Endothelial cell (in vitro differentiated cells): ENCODE measurements at regions not wholly inside any gene's neighbourhood (a gene's known extent, or its start where the extent isn't known, plus 50 kb on each side); places are given as distances from the start of the nearest gene placed in this dataset.

ENCODE experiments used
- DNase-seq: peaks from one replicate; pipeline ENCODE4 v3.0.0; 2021; ENCODE audit warnings: low spot score
- H3K27ac Mint-ChIP-seq: one replicate; pipeline ENCODE4 v1.8.0; 2021; ENCODE audit warnings: mixed read lengths, inconsistent platforms; ENCODE audit not compliant: unreplicated experiment
- H3K27me3 Mint-ChIP-seq: one replicate; pipeline ENCODE4 v1.8.0; 2021; ENCODE audit warnings: mild to moderate bottlenecking, moderate library complexity, mixed read lengths, inconsistent platforms; ENCODE audit not compliant: unreplicated experiment
- H3K36me3 Mint-ChIP-seq: one replicate; pipeline ENCODE4 v1.8.0; 2021; ENCODE audit warnings: mild to moderate bottlenecking, low read depth, mixed read lengths, inconsistent platforms; ENCODE audit not compliant: unreplicated experiment
- H3K4me1 Mint-ChIP-seq: one replicate; pipeline ENCODE4 v1.8.0; 2021; ENCODE audit warnings: mild to moderate bottlenecking, mixed read lengths, inconsistent platforms; ENCODE audit not compliant: unreplicated experiment
- H3K4me3 Mint-ChIP-seq: one replicate; pipeline ENCODE4 v1.8.0; 2021; ENCODE audit warnings: mild to moderate bottlenecking, mixed read lengths, inconsistent platforms; ENCODE audit not compliant: unreplicated experiment
- H3K9me3 Mint-ChIP-seq: one replicate; pipeline ENCODE4 v1.8.0; 2021; ENCODE audit warnings: mixed read lengths, inconsistent platforms; ENCODE audit not compliant: unreplicated experiment
- CTCF ChIP-seq: fragments of 200-600 bp; sonication (generic); IDR thresholded peaks from one replicate; pipeline ENCODE4 v1.5.0; 2021; ENCODE audit warnings: antibody characterized with exemption; ENCODE audit not compliant: unreplicated experiment

GRCh38 chr3:68290333-68290732 lies 635.9 kb upstream of the SUCLG2 start:
- no peaks in the 10 kb centered on the region for H3K27me3 Mint-ChIP-seq
- no peaks in the 10 kb centered on the region for H3K9me3 Mint-ChIP-seq
- DNase-seq, result no peak
- no peaks in the 10 kb centered on the region for H3K4me1 Mint-ChIP-seq
- H3K4me3 Mint-ChIP-seq, result no peak overlapping the region
- no peak for TF ChIP-seq CTCF
- no peaks in the 10 kb centered on the region for H3K36me3 Mint-ChIP-seq
- no peak overlapping the region for H3K27ac Mint-ChIP-seq

GRCh38 chr3:68288085-68288484 lies 633.7 kb upstream of the SUCLG2 start:
- TF ChIP-seq CTCF, result no peak
- no peaks in the 10 kb centered on the region for H3K27me3 Mint-ChIP-seq
- no peaks in the 10 kb centered on the region for H3K36me3 Mint-ChIP-seq
- H3K9me3 Mint-ChIP-seq, result no peaks in the 10 kb centered on the region
- no peak for DNase-seq
- no peak overlapping the region for H3K4me3 Mint-ChIP-seq
- H3K4me1 Mint-ChIP-seq, result no peaks in the 10 kb centered on the region
- no peak overlapping the region for H3K27ac Mint-ChIP-seq

- H3K36me3 Mint-ChIP-seq, result no peaks in the 10 kb centered on the region
- no peaks in the 10 kb centered on the region for H3K27me3 Mint-ChIP-seq
- no peak overlapping the region for H3K27ac Mint-ChIP-seq
- no peaks in the 10 kb centered on the region for H3K9me3 Mint-ChIP-seq
- H3K4me3 Mint-ChIP-seq, result no peak overlapping the region
- no peak for DNase-seq
- TF ChIP-seq CTCF, result no peak
- no peaks in the 10 kb centered on the region for H3K4me1 Mint-ChIP-seq
These were observed 632.7 kb upstream of the SUCLG2 start for GRCh38 chr3:68287101-68287500.

- Mint-ChIP-seq H3K27ac (no peak overlapping the region), H3K36me3 (no peaks in the 10 kb centered on the region), H3K4me1 (no peaks in the 10 kb centered on the region), H3K27me3 (peaks cover 1% of the 10 kb centered on the region), H3K9me3 (no peaks in the 10 kb centered on the region), H3K4me3 (no peak overlapping the region)
- no peak for TF ChIP-seq CTCF
- DNase-seq, result no peak
These were observed 619.9 kb upstream of the SUCLG2 start for GRCh38 chr3:68274286-68274685.

GRCh38 chr3:68271145-68271544 lies 616.7 kb upstream of the SUCLG2 start:
- no peak for TF ChIP-seq CTCF
- no peaks in the 10 kb centered on the region for H3K9me3 Mint-ChIP-seq
- DNase-seq, result no peak
- H3K4me1 Mint-ChIP-seq, result no peaks in the 10 kb centered on the region
- H3K27ac Mint-ChIP-seq, result no peak overlapping the region
- H3K27me3 Mint-ChIP-seq, result peaks cover 1% of the 10 kb centered on the region
- H3K36me3 Mint-ChIP-seq, result no peaks in the 10 kb centered on the region
- no peak overlapping the region for H3K4me3 Mint-ChIP-seq
